ENCODE measurements at regions not wholly inside any gene's neighbourhood (a gene's known extent, or its start where the extent isn't known, plus 50 kb on each side); places are given as distances from the start of the nearest gene placed in this dataset.

- TF ChIP-seq CTCF (IDR thresholded peaks at IDR 0.05; ENCODE audit: low read depth, low read length, missing input control) (no peak), GABPA (IDR thresholded peaks at IDR 0.05 in 1 of 2, conservative IDR thresholded peaks at IDR 0.05 in 1 of 2) (no peak), TAF1 (conservative IDR thresholded peaks at IDR 0.05) (no peak)
Observed at GRCh38 chr12:5206401-5207175, 162.9 kb downstream of the KCNA5 start.
